ENCODE measurements at regions not wholly inside any gene's neighbourhood (a gene's known extent, or its start where the extent isn't known, plus 50 kb on each side); places are given as distances from the start of the nearest gene placed in this dataset.
A peak's percentile ranks its signal among the peaks of the same experiment; 100 is the strongest.

DNA sequence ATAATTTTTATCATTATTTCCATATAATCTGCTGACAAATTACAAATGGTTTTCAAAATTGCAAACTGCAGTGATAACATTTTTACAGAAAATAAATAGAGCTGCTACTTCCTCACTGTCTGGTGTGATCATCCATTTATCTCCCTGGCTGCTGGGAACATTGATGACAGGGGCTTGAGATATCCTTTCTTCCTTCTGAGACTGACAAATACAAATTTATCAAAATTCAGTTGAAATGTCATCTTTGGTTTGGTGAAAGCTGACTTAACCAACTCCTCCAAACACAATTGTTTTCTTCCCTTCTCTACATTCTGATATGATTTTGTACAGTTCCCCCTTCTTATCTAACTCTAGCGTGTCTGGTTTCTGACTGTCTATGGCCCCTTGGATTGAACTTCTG is 611.8 kb upstream of the KLF4 start:
- intact Hi-C loops (cut with micrococcal nuclease; ENCODE audit: unreplicated experiment) = no loop called here
- H3K27me3 ChIP-seq (replicated peaks; ENCODE audit: control insufficient read depth, insufficient read depth, low read length) = no peaks in the 10 kb centered on the region
- POLR2A ChIA-PET = no interaction called here
- Mint-ChIP-seq H3K4me3 (ENCODE audit: unreplicated experiment) (no peak overlapping the region), H3K27me3 (ENCODE audit: insufficient read depth, unreplicated experiment) (no peaks in the 10 kb centered on the region), H3K36me3 (ENCODE audit: insufficient read depth, unreplicated experiment) (no peaks in the 10 kb centered on the region), H3K4me1 (ENCODE audit: low read depth, unreplicated experiment) (peaks cover 12% of the 10 kb centered on the region), H3K9me3 (ENCODE audit: unreplicated experiment) (peaks cover 7% of the 10 kb centered on the region), H3K27ac (ENCODE audit: unreplicated experiment) (no peak overlapping the region)
- H3K4me1 ChIP-seq = peaks cover 16% of the 10 kb centered on the region; the same call in 1 of the 2 replicates
- no peaks in the 10 kb centered on the region for H3K36me3 ChIP-seq (ENCODE audit: control insufficient read depth, insufficient read depth, low read length)
- TF ChIP-seq, protein P1, sequence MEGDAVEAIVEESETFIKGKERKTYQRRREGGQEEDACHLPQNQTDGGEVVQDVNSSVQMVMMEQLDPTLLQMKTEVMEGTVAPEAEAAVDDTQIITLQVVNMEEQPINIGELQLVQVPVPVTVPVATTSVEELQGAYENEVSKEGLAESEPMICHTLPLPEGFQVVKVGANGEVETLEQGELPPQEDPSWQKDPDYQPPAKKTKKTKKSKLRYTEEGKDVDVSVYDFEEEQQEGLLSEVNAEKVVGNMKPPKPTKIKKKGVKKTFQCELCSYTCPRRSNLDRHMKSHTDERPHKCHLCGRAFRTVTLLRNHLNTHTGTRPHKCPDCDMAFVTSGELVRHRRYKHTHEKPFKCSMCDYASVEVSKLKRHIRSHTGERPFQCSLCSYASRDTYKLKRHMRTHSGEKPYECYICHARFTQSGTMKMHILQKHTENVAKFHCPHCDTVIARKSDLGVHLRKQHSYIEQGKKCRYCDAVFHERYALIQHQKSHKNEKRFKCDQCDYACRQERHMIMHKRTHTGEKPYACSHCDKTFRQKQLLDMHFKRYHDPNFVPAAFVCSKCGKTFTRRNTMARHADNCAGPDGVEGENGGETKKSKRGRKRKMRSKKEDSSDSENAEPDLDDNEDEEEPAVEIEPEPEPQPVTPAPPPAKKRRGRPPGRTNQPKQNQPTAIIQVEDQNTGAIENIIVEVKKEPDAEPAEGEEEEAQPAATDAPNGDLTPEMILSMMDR (IDR thresholded peaks at IDR 0.05; ENCODE audit: insufficient read depth in 1 of 2, low read depth in 1 of 2, low read length in 1 of 2, severe bottlenecking in 1 of 2, unreplicated experiment in 1 of 2) = no peak
- no peak for DNase-seq
- no peaks in the 10 kb centered on the region for H3K9me3 ChIP-seq
- CTCF ChIA-PET = no interaction called here
- no TSS peak for BruUV-seq (replicated peaks)
- H3K4me3 ChIP-seq (ENCODE audit: low read depth, low read length) = no peak overlapping the region

DNA sequence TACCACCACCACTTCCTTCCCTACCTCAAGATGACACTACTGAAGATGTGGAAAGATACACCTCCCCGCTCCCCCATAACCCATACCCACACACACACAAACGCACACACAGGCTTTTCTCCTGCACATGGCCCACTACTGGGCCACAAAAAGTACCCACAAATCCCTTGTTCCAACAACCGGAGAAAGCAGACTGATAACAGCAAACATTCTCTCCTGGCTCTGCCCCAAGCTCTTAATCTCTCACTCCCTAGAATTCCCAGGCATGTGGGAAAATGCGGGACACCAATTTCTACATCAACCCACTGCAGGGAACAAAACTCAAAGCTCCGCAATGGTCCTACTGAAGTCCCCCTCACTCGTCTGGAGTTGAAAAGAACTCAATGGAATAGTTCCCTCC is 611.0 kb upstream of the KLF4 start:
- intact Hi-C loops (cut with micrococcal nuclease; ENCODE audit: unreplicated experiment) = no loop called here
- no peaks in the 10 kb centered on the region for H3K27me3 ChIP-seq (replicated peaks; ENCODE audit: control insufficient read depth, insufficient read depth, low read length)
- Mint-ChIP-seq H3K36me3 (ENCODE audit: insufficient read depth, unreplicated experiment) (no peaks in the 10 kb centered on the region), H3K9me3 (ENCODE audit: unreplicated experiment) (peaks cover 7% of the 10 kb centered on the region), H3K27me3 (ENCODE audit: insufficient read depth, unreplicated experiment) (no peaks in the 10 kb centered on the region), H3K27ac (ENCODE audit: unreplicated experiment) (peak overlapping the region; percentile 22), H3K4me1 (ENCODE audit: low read depth, unreplicated experiment) (peaks cover 12% of the 10 kb centered on the region), H3K4me3 (ENCODE audit: unreplicated experiment) (no peak overlapping the region)
- ChIA-PET CTCF (no interaction called here), POLR2A (no interaction called here)
- TF ChIP-seq, protein P1 (IDR thresholded peaks at IDR 0.05; ENCODE audit: insufficient read depth in 1 of 2, low read depth in 1 of 2, low read length in 1 of 2, severe bottlenecking in 1 of 2, unreplicated experiment in 1 of 2) = no peak
- H3K9me3 ChIP-seq = no peaks in the 10 kb centered on the region
- no peak for DNase-seq
- H3K4me3 ChIP-seq (ENCODE audit: low read depth, low read length) = no peak overlapping the region
- BruUV-seq (replicated peaks) = no TSS peak
- H3K4me1 ChIP-seq = peaks cover 16% of the 10 kb centered on the region; the same call in 1 of the 2 replicates
- no peaks in the 10 kb centered on the region for H3K36me3 ChIP-seq (ENCODE audit: control insufficient read depth, insufficient read depth, low read length)

DNA sequence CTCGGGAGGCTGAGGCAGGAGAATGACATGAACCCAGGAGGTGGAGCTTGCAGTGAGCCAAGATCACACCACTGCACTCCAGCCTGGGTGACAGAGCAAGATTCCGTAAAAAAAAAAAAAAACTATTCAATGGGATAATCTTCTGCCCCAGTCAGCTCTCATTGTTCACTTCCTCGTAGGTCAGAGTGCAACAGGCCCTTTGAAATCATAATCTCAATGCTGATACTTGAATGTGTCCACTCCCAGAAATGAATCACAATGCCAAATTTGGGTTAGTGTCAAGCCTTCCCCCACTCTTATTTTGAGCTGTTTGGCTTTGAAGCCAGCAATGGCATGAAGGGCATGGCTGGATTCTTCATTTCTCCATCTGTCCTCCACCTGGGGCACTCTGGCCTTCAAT is 610.3 kb upstream of the KLF4 start:
- no peaks in the 10 kb centered on the region for H3K9me3 ChIP-seq
- no peaks in the 10 kb centered on the region for H3K36me3 ChIP-seq (ENCODE audit: control insufficient read depth, insufficient read depth, low read length)
- H3K4me3 ChIP-seq (ENCODE audit: low read depth, low read length) = no peak overlapping the region
- no peaks in the 10 kb centered on the region for H3K36me3 Mint-ChIP-seq (ENCODE audit: insufficient read depth, unreplicated experiment)
- peaks cover 12% of the 10 kb centered on the region for H3K4me1 Mint-ChIP-seq (ENCODE audit: low read depth, unreplicated experiment)
- intact Hi-C loops (cut with micrococcal nuclease; ENCODE audit: unreplicated experiment) = no loop called here
- ChIA-PET CTCF (no interaction called here), POLR2A (no interaction called here)
- no peak overlapping the region for H3K27ac Mint-ChIP-seq (ENCODE audit: unreplicated experiment)
- BruUV-seq (replicated peaks) = no TSS peak
- peaks cover 22% of the 10 kb centered on the region for H3K4me1 ChIP-seq
- no peaks in the 10 kb centered on the region for H3K27me3 ChIP-seq (replicated peaks; ENCODE audit: control insufficient read depth, insufficient read depth, low read length)
- peaks cover 9% of the 10 kb centered on the region for H3K9me3 Mint-ChIP-seq (ENCODE audit: unreplicated experiment)
- H3K4me3 Mint-ChIP-seq (ENCODE audit: unreplicated experiment) = no peak overlapping the region
- no peak for DNase-seq
- H3K27me3 Mint-ChIP-seq (ENCODE audit: insufficient read depth, unreplicated experiment) = no peaks in the 10 kb centered on the region
- TF ChIP-seq, protein P1 (IDR thresholded peaks at IDR 0.05; ENCODE audit: insufficient read depth in 1 of 2, low read depth in 1 of 2, low read length in 1 of 2, severe bottlenecking in 1 of 2, unreplicated experiment in 1 of 2) = no peak

Data from Caco-2 (cell line).